RWPE2 (cell line): ENCODE measurements at regions not wholly inside any gene's neighbourhood (a gene's known extent, or its start where the extent isn't known, plus 50 kb on each side); places are given as distances from the start of the nearest gene placed in this dataset.

ENCODE experiments used
- ATAC-seq: fragments of 200-7000 bp; cut with Tn5 transposase; 3 replicates; pipeline ENCODE4 v1.9.1; 2021; ENCODE audit warnings: low read depth
- DNase-seq: peaks from one replicate; pipeline ENCODE4 v3.0.0-alpha.2; 2020; ENCODE audit warnings: low spot score
- H3K27ac ChIP-seq: fragments of 450-650 bp; 2 replicates; pipeline ENCODE4 v1.5.1; 2017; ENCODE audit warnings: mild to moderate bottlenecking; ENCODE audit not compliant: poor library complexity, severe bottlenecking
- H3K27me3 ChIP-seq: fragments of 250-450 bp; sonication (Bioruptor Pico); 2 replicates; pipeline ENCODE4 v1.5.1; 2021; ENCODE audit warnings: mild to moderate bottlenecking, moderate library complexity; ENCODE audit not compliant: insufficient read depth, poor library complexity, severe bottlenecking
- H3K36me3 ChIP-seq: fragments of 250-450 bp; sonication (Bioruptor Pico); 2 replicates; pipeline ENCODE4 v1.5.1; 2020; ENCODE audit warnings: low read depth, mild to moderate bottlenecking, moderate library complexity
- H3K4me1 ChIP-seq: fragments of 250-450 bp; sonication (Bioruptor Pico); 2 replicates; pipeline ENCODE4 v1.5.1; 2021; ENCODE audit warnings: mild to moderate bottlenecking, moderate library complexity; ENCODE audit not compliant: insufficient read depth, poor library complexity, severe bottlenecking
- H3K4me3 ChIP-seq: fragments of 250-450 bp; sonication (Bioruptor Pico); 2 replicates; pipeline ENCODE4 v1.5.1; 2021; ENCODE audit warnings: mild to moderate bottlenecking, moderate library complexity; ENCODE audit not compliant: severe bottlenecking
- H3K9me3 ChIP-seq: fragments of 250-450 bp; sonication (Bioruptor Pico); 2 replicates; pipeline ENCODE4 v1.5.1; 2021; ENCODE audit warnings: mild to moderate bottlenecking, moderate library complexity; ENCODE audit not compliant: severe bottlenecking
- CTCF ChIP-seq: fragments of 450-650 bp; IDR thresholded peaks from one replicate; pipeline ENCODE4 v1.5.1; 2017; ENCODE audit warnings: mild to moderate bottlenecking, moderate library complexity; ENCODE audit not compliant: poor library complexity, severe bottlenecking

DNA sequence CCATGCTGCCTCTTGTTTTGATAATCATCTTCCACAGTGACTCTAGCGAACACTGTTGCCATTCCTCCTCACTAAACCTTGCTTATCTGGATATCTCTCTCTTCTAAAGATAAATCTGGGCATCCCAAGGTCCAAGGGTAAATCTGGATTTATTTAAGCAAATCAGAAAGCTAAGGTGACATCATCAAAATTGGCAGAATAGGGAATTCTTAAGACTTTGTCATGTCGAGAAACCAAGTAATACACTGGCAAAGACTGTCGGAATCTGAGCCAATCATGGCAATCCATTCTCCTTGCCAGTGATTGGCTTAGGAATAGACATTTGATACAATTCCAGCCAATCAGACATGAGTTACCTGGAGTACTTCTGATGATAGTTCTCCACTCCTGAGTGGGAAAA, 362.7 kb upstream of the PTGER4 start:
- ATAC-seq (no peak), DNase-seq (no peak)
- no peak overlapping the region for H3K27ac ChIP-seq
- no peak for TF ChIP-seq CTCF
- no peak overlapping the region for H3K4me3 ChIP-seq
- H3K9me3 ChIP-seq = no peaks in the 10 kb centered on the region
- no peaks in the 10 kb centered on the region for H3K4me1 ChIP-seq
- no peaks in the 10 kb centered on the region for H3K27me3 ChIP-seq
- H3K36me3 ChIP-seq = no peaks in the 10 kb centered on the region

GRCh38 chr5:40315126-40315525, 364.6 kb upstream of the PTGER4 start:
- ATAC-seq (no peak), DNase-seq (no peak)
- no peak for TF ChIP-seq CTCF
- Histone ChIP-seq H3K4me1 (no peaks in the 10 kb centered on the region), H3K9me3 (no peaks in the 10 kb centered on the region), H3K27me3 (no peaks in the 10 kb centered on the region), H3K36me3 (no peaks in the 10 kb centered on the region), H3K27ac (no peak overlapping the region), H3K4me3 (no peak overlapping the region)

DNA sequence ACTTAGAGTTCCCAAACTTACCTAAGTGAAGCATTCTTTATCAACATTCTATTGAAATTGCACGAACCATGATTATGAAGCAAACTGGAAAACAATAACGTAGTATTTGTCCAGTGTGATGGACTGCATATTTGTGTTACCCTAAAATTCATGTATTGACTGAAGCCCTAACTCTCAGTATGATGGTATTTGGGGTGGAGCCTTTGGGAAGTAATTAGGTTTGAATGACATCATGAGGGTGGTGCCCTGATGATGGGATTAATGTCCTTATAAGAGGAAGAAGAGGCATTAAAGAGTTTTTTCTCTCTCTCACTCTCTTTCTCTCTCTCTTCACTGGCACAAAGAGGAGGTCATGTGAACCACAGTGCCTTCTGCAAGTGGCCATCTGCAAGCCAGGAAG, 365.4 kb upstream of the PTGER4 start:
- no peak for TF ChIP-seq CTCF
- DNase-seq (no peak), ATAC-seq (no peak)
- H3K9me3 ChIP-seq = no peaks in the 10 kb centered on the region
- H3K36me3 ChIP-seq = no peaks in the 10 kb centered on the region
- no peak overlapping the region for H3K4me3 ChIP-seq
- no peaks in the 10 kb centered on the region for H3K27me3 ChIP-seq
- H3K4me1 ChIP-seq = no peaks in the 10 kb centered on the region
- no peak overlapping the region for H3K27ac ChIP-seq

DNA sequence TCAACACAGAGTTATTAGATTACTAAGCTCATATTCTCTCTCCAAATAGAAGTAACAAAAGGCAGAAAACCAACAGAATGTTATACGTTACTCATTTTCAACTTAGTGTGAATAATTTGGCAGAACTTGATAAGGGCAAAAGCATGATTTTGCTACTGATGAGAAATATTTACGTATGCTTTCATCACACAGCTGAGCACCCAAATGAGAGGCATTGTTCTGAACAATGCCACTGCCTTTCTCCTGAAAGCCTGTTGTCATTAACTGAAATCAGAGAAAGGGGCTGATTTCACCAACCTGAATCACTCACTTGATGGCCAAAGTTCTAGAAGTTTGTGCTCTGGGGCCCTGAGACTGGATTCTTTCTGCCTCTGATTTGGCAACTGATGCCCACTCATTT, 367.5 kb upstream of the PTGER4 start:
- H3K4me1 ChIP-seq = no peaks in the 10 kb centered on the region
- no peak overlapping the region for H3K27ac ChIP-seq
- DNase-seq = no peak
- no peak for ATAC-seq
- no peaks in the 10 kb centered on the region for H3K36me3 ChIP-seq
- H3K9me3 ChIP-seq = no peaks in the 10 kb centered on the region
- no peak overlapping the region for H3K4me3 ChIP-seq
- no peak for TF ChIP-seq CTCF
- H3K27me3 ChIP-seq = no peaks in the 10 kb centered on the region

DNA sequence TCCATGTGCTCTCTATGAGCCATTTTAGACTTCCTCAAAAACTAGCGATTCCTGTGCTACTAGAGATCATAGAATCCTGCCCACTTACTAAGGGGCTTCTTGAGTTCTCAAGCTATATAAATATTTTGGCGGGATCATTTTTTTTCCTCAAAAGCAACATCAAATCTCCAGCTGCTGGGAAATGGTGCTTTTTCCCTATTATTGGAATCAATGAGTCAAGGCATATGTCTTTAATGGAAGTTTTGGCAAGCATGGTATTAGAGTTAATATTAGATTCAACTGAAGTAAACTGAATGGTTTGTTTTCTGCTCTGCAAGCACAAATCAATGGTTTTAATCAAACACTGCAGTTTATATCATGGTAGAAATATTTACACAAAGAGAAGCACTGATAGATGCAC, 369.9 kb upstream of the PTGER4 start:
- Histone ChIP-seq H3K4me3 (no peak overlapping the region), H3K27ac (no peak overlapping the region), H3K4me1 (no peaks in the 10 kb centered on the region), H3K36me3 (no peaks in the 10 kb centered on the region), H3K9me3 (no peaks in the 10 kb centered on the region), H3K27me3 (no peaks in the 10 kb centered on the region)
- DNase-seq = no peak
- no peak for ATAC-seq
- no peak for TF ChIP-seq CTCF
